NT2/D1 (cell line): ENCODE measurements at regions not wholly inside any gene's neighbourhood (a gene's known extent, or its start where the extent isn't known, plus 50 kb on each side); places are given as distances from the start of the nearest gene placed in this dataset.

ENCODE experiments used
- SUZ12 ChIP-seq: IDR thresholded peaks from 2 replicates; pipeline ENCODE4 v1.6.1; 2011; ENCODE audit not compliant: insufficient read length, insufficient read depth; ENCODE audit errors: extremely low read depth
- YY1 ChIP-seq: IDR thresholded peaks from 2 replicates; pipeline ENCODE4 v1.6.1; 2011; ENCODE audit not compliant: insufficient read length, insufficient read depth
- ZNF274 ChIP-seq: IDR thresholded peaks from 2 replicates; pipeline ENCODE4 v1.6.1; 2011; ENCODE audit warnings: mild to moderate bottlenecking, low read depth, low read length

DNA sequence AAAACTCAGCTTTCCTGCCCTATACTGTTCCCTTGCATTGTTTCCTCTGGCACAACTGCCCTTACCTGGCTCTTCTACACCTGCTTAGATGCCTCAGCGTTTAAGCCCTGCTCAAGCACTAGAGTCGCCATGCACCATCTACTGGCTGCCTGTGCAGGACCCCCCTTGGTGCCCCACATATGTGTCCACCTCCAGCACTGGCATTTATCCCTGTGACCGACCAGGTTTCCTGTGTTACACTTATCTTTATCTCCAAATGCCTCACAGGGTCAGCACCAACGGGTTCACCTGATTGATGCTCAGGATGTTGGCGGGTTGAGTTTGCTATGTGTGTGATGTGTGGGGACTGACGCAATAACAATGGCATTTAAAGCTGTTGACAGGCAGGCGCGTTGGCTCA, 177.5 kb downstream of the TMEM18 start:
- TF ChIP-seq SUZ12 = no peak
- no peak for TF ChIP-seq ZNF274
- TF ChIP-seq YY1 = no peak
